ENCODE measurements at regions not wholly inside any gene's neighbourhood (a gene's known extent, or its start where the extent isn't known, plus 50 kb on each side); places are given as distances from the start of the nearest gene placed in this dataset.

DNA sequence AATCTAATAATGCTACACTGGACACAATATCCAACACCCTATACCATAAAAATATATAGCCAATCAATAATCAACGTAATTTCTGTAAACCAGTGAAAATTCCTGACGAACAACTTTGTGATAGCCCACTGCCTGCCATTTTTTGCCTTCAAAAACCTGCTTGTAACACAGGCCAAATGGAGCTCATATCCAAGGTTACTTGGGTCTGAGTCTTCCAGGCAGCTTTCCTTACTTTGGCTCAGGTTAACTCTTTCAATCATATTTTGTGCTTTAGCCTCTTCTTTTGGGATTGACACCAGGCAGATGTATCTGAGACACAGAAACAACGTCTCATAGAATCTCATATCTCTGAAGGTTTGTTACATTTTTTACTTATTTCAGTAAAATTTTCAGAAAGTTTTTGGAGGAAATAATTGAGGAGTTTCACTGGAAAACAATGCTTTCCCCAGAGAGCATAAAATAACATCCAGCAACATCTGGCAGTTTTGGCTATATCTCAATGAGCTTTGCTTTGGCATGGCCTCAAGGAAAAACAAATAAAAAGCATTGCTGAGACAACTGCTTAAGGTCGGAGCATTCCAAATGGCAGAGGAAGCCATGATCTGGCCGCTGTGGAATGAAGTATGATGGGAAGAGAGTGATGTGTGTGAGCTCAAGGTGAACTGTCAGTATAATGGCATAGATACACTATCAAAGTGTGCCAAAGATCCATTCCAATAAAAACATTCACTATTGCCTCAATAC lies 162.9 kb upstream of the SPIN4 start:
- Mint-ChIP-seq H3K9me3 (no peaks in the 10 kb centered on the region), H3K4me1 (peaks cover 3% of the 10 kb centered on the region), H3K4me3 (no peak overlapping the region), H3K27ac (no peak overlapping the region), H3K27me3 (no peaks in the 10 kb centered on the region), H3K36me3 (ENCODE audit: low read depth) (no peaks in the 10 kb centered on the region)
- CTCF ChIA-PET = no interaction called here
- POLR2A ChIA-PET = no interaction called here
- no peak for DNase-seq

DNA sequence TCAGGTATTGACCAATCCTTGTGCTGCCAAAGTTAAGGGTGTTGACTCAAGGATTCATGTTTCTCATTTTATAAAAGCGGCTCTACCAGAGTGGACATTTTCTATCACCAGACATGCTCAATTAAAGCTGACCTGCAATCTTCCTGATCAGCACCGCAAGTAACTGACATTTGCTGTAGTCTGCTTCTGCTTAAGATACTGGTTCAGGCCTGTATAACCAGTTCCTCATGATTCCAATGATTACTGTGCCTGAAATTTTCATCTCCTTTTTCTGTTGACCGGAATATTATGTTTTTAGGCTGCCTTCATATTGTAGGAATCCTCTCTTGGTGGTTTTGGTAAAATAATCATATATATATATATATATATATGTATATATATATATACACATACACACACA lies 160.2 kb upstream of the SPIN4 start:
- Mint-ChIP-seq H3K4me3 (no peak overlapping the region), H3K4me1 (peaks cover 6% of the 10 kb centered on the region), H3K27ac (no peak overlapping the region), H3K9me3 (no peaks in the 10 kb centered on the region), H3K36me3 (ENCODE audit: low read depth) (no peaks in the 10 kb centered on the region), H3K27me3 (no peaks in the 10 kb centered on the region)
- POLR2A ChIA-PET = no interaction called here
- CTCF ChIA-PET = no interaction called here
- DNase-seq = no peak

DNA sequence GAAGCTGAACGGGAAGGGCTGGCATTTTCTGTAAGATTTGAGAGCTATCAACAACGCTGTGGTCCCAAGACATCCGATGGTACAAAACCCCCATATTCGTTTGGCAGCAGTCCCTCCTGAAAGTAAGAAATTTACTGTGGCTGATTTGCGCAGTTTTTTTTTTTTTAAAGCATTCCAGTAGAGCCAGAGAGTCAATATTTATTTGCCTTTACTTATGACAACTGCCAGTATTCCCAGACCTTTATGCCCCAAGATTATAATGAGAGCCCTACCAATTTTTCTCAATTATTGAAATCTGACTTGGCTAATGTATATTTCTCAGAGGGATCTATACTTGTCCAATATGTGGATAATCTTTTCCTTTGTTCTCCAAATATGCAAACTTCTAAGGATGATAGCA lies 157.5 kb upstream of the SPIN4 start:
- peaks cover 10% of the 10 kb centered on the region for H3K4me1 Mint-ChIP-seq
- no peaks in the 10 kb centered on the region for H3K36me3 Mint-ChIP-seq (ENCODE audit: low read depth)
- no peaks in the 10 kb centered on the region for H3K27me3 Mint-ChIP-seq
- DNase-seq = no peak
- CTCF ChIA-PET = no interaction called here
- H3K27ac Mint-ChIP-seq = no peak overlapping the region
- H3K4me3 Mint-ChIP-seq = no peak overlapping the region
- POLR2A ChIA-PET = no interaction called here
- H3K9me3 Mint-ChIP-seq = no peaks in the 10 kb centered on the region

DNA sequence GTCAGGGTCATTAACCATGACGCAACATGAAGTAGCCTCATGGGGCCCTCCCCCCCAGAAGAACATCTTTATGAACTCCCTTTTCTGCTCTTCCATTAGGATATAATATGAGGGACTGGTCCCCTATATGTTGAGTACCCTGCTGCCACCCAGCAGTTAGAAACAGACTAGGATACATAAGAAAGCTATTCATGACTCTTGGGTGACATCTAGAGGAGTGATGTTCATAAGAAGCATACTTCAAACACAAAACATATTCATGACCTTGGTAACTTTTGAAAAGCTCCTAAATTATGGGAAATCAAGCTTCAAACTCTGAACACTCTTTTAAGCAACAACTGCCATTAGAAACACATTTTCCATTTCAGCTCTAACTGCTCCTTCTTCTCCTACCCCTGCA lies 155.2 kb upstream of the SPIN4 start:
- ChIA-PET CTCF (no interaction called here), POLR2A (no interaction called here)
- no peak for DNase-seq
- H3K9me3 Mint-ChIP-seq = no peaks in the 10 kb centered on the region
- no peaks in the 10 kb centered on the region for H3K36me3 Mint-ChIP-seq (ENCODE audit: low read depth)
- no peak overlapping the region for H3K27ac Mint-ChIP-seq
- H3K4me3 Mint-ChIP-seq = no peak overlapping the region
- peaks cover 10% of the 10 kb centered on the region for H3K4me1 Mint-ChIP-seq
- no peaks in the 10 kb centered on the region for H3K27me3 Mint-ChIP-seq

DNA sequence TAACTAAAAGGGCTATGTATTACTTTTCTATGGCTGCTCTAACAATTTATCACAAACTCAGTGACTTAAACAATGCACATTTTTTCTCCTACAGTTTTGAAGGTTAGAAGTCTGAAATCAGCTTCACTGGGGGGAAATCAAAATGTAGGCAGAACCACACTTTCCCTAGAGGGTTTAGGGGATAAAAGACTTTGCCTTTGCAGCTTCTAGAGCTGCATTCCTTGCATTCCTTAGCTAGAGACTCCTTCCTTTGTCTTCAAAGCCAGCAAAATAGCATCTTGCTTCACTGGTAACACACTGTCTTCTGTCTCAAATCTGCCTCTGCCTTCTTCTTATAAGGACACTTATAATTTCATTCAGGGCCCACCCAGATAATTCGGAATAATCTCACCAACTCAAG lies 152.4 kb upstream of the SPIN4 start:
- no peak overlapping the region for H3K4me3 Mint-ChIP-seq
- H3K4me1 Mint-ChIP-seq = peaks cover 6% of the 10 kb centered on the region
- DNase-seq = no peak
- ChIA-PET CTCF (no interaction called here), POLR2A (no interaction called here)
- no peaks in the 10 kb centered on the region for H3K36me3 Mint-ChIP-seq (ENCODE audit: low read depth)
- H3K27me3 Mint-ChIP-seq = no peaks in the 10 kb centered on the region
- no peak overlapping the region for H3K27ac Mint-ChIP-seq
- no peaks in the 10 kb centered on the region for H3K9me3 Mint-ChIP-seq

DNA sequence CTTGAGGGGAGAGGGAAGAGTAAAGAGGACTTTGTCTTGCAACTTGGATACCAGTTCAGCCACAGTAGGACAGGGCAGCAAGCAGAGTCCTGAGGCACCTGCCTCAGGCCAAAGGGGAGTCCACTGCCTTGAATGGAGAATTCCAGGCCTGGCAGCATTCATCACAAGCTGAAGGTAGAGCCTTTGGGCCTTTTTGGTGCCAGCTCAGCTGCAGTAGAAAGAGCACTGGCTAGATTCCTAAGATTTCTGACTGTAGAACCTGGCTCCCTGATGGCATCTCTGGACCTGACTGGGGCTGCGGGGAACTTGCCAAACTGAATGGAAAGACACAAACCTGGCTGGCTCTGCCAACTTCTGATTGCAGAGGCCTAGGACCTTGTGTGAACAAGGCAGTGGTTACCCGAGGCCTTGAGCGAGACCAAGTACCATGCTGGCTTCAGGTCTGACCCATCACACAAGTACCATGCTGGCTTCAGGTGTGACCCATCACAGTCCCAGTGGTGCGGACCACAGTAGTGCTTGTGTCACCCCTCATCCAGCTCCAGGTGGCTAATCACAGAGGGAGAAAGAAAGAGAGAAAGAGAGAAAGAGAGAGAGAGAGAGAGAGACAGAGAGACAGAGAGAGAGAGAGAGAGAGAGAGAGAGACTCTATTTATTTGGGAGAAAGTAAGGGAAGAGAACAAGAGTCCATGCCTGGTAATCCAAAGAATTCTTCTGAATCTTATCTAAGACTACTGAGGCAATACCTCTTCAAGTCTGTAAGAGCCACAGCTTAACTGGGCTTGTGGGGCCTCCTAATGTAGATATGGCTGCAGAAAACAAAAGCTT lies 137.6 kb upstream of the SPIN4 start:
- H3K9me3 Mint-ChIP-seq = peaks cover 15% of the 10 kb centered on the region
- H3K27me3 Mint-ChIP-seq = no peaks in the 10 kb centered on the region

DNA sequence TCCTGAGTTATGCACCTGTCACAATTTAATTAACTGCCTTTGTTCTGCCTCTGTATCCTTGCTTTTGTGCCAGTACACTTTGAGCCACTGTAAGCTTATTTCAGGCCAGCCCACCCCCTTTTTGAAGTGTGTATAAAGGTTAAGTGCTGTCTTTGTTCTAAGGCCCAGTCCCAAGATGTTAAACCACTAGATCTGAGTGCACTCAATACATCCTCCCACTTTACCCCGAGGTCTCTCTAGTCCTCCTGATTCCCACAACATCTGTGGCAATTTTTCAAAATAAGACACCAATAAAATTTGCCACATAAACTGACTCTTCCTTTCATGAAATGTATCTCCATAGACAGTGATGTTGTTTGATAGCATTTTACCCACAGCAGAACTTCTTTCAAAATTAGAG lies 124.1 kb upstream of the SPIN4 start:
- H3K36me3 Mint-ChIP-seq (ENCODE audit: low read depth) = peaks cover 18% of the 10 kb centered on the region
- CTCF ChIA-PET = no interaction called here
- POLR2A ChIA-PET = no interaction called here
- H3K4me3 Mint-ChIP-seq = no peak overlapping the region
- no peaks in the 10 kb centered on the region for H3K27me3 Mint-ChIP-seq
- H3K4me1 Mint-ChIP-seq = no peaks in the 10 kb centered on the region
- H3K9me3 Mint-ChIP-seq = peaks cover 13% of the 10 kb centered on the region
- no peak for DNase-seq
- no peak overlapping the region for H3K27ac Mint-ChIP-seq

More for the DNA sequence above, 137.6 kb upstream of the SPIN4 start:
- ChIA-PET POLR2A (no interaction called here), CTCF (no interaction called here)
- H3K4me1 Mint-ChIP-seq = no peaks in the 10 kb centered on the region
- DNase-seq = no peak
- H3K4me3 Mint-ChIP-seq = no peak overlapping the region
- H3K36me3 Mint-ChIP-seq (ENCODE audit: low read depth) = peaks cover 3% of the 10 kb centered on the region
- no peak overlapping the region for H3K27ac Mint-ChIP-seq

DNA sequence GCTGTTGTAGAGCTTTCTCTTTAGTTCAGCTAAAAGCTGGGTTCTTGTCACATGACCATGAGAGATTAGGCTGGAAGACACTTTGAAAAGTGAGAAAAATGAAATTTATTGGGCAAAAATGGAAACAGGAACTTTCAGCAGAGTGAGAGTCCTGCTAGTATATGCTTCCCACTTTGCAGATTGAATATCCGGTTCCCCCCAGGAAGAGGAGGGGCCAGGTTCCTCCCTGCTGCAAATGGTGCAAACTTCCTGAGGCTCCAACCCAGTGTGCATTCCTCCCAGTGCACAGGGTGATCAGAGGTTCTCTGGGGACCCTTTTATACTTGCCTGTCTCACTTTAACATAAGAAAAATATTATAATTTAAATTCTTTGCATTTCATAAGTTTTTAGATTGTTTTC lies 119.9 kb upstream of the SPIN4 start:
- POLR2A ChIA-PET = no interaction called here
- no peak for DNase-seq
- no peak overlapping the region for H3K27ac Mint-ChIP-seq
- peaks cover 10% of the 10 kb centered on the region for H3K9me3 Mint-ChIP-seq
- no peak overlapping the region for H3K4me3 Mint-ChIP-seq
- CTCF ChIA-PET = no interaction called here
- no peaks in the 10 kb centered on the region for H3K4me1 Mint-ChIP-seq
- peaks cover 9% of the 10 kb centered on the region for H3K36me3 Mint-ChIP-seq (ENCODE audit: low read depth)
- H3K27me3 Mint-ChIP-seq = no peaks in the 10 kb centered on the region

DNA sequence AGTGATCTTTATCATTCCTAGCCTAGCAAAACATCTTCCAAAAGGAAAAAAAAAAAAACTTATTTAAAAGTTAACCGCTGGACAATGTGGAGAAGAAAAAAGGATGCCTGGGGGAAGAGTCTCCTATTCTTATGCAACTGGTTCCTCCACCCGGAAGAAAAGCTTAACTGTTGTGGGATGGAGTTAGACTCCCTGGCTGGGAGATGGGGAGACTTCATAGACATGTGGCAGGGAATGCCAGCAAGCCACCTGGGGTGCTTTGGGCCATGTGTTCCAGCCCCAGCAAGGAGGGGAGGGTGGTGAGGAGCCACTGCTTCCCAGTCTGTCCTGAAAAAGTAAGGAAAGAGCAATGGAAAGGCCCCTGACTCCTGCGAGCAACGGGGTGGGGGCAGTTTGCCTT lies 119.4 kb upstream of the SPIN4 start:
- DNase-seq = no peak
- CTCF ChIA-PET = no interaction called here
- Mint-ChIP-seq H3K27ac (no peak overlapping the region), H3K9me3 (peaks cover 10% of the 10 kb centered on the region), H3K4me3 (no peak overlapping the region), H3K36me3 (ENCODE audit: low read depth) (peaks cover 5% of the 10 kb centered on the region), H3K4me1 (no peaks in the 10 kb centered on the region), H3K27me3 (no peaks in the 10 kb centered on the region)
- POLR2A ChIA-PET = no interaction called here

DNA sequence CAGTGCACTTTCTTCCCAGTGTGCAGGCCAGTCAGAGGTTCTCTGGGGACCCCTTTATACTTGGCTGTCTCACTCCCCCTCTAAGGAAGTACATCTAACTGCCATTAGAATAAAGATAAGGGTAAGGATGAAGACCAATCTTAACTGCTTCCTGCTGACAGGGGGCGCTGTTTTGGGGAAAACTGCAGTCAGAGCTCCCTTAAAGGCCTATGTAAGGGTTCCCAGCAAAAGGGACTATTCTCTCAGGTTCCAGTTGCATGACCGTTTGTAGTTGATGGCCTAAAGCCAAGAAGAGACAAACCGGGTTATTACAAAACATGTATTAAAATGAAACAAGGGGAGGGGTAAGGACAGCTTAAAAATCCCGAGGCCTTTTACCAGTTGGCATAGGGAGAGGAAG lies 115.6 kb upstream of the SPIN4 start:
- Mint-ChIP-seq H3K27ac (no peak overlapping the region), H3K4me3 (no peak overlapping the region), H3K36me3 (ENCODE audit: low read depth) (no peaks in the 10 kb centered on the region), H3K27me3 (no peaks in the 10 kb centered on the region), H3K9me3 (peaks cover 13% of the 10 kb centered on the region), H3K4me1 (no peaks in the 10 kb centered on the region)
- ChIA-PET CTCF (no interaction called here), POLR2A (no interaction called here)
- no peak for DNase-seq

DNA sequence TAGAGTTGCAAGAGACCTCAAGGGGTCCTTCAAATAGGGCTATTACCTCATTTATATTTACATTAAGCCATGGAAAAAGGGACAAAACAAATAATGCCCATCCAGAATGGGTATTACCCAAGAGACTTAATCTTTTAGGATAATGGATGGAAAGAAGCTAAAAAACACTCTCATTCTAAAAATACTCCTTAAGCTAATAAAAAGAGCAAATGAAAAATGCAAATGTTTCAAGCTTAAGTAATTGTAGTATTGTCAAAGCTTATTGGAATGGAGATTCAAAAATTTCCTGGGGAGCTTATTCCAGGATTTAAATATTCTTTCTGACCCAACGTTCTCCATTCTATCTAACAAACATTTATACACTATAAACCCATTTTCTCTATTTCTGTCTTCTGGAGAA lies 107.8 kb upstream of the SPIN4 start:
- DNase-seq = no peak
- Mint-ChIP-seq H3K27ac (no peak overlapping the region), H3K4me3 (no peak overlapping the region), H3K27me3 (no peaks in the 10 kb centered on the region), H3K9me3 (peaks cover 29% of the 10 kb centered on the region), H3K4me1 (no peaks in the 10 kb centered on the region), H3K36me3 (ENCODE audit: low read depth) (peaks cover under 1% of the 10 kb centered on the region)
- ChIA-PET POLR2A (no interaction called here), CTCF (no interaction called here)

DNA sequence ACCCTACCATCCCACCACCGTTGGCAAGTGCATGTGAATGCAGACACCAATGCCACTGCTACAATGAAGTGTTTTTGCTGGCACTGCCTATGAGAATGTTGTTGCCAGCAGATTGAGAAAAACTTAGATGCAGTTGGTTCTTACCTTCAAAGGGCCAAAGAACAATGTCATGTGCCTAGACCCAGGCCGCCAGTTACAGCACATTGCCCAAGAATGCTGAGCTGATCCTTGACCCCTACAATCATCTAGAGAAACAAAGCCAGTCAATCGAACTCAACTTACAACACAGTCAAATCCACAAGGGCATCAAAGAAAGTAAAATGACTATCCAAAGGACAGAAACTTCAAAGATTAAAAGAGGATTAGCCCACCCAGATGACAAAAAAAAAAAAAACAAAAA lies 102.4 kb upstream of the SPIN4 start:
- ChIA-PET CTCF (no interaction called here), POLR2A (no interaction called here)
- Mint-ChIP-seq H3K36me3 (ENCODE audit: low read depth) (peaks cover 10% of the 10 kb centered on the region), H3K27ac (no peak overlapping the region), H3K27me3 (no peaks in the 10 kb centered on the region), H3K9me3 (peaks cover 29% of the 10 kb centered on the region), H3K4me1 (no peaks in the 10 kb centered on the region), H3K4me3 (no peak overlapping the region)
- no peak for DNase-seq

DNA sequence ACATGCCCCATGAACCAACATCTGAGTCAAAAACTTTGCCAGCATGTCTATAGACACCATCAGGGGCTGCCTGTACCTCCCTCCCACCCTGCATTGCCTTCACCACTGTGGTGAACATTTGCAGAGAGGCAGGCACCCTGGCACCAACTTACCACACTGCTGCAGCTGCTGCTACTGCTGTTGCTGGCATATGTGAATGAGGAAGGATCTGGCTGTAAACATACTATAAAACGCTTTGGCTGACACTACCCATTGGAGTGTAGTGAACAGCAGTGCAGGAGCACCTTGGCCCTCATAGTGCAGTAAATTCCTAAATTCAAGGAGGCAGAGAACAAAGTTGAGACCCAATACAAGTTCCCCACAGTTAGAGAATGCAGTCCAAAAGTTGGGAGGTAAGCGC lies 90.6 kb upstream of the SPIN4 start:
- H3K9me3 Mint-ChIP-seq = no peaks in the 10 kb centered on the region
- no peak for DNase-seq
- no peaks in the 10 kb centered on the region for H3K36me3 Mint-ChIP-seq (ENCODE audit: low read depth)
- H3K4me3 Mint-ChIP-seq = no peak overlapping the region
- H3K27me3 Mint-ChIP-seq = no peaks in the 10 kb centered on the region
- CTCF ChIA-PET = no interaction called here
- H3K4me1 Mint-ChIP-seq = no peaks in the 10 kb centered on the region
- POLR2A ChIA-PET = no interaction called here
- no peak overlapping the region for H3K27ac Mint-ChIP-seq

DNA sequence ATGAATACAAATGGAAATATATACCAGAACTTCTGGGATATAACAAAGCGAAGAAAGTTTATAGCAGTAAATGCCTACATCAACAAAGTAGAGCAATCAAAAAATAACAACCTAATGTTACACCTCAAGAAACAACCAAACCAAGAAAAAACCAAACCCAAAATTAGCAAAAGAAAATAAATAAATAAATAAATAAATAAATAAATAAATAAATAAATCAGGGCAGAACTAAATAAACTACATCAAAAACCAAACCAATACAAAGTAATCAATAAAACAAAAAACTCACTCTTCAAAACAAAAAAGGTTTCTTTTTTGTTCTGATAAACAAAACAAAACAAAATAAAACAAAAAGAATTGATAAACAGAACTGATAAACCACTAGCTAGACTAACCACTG lies 88.4 kb upstream of the SPIN4 start:
- no peak for DNase-seq

More for the DNA sequence above, 88.4 kb upstream of the SPIN4 start:
- POLR2A ChIA-PET = no interaction called here
- no peak overlapping the region for H3K4me3 Mint-ChIP-seq
- CTCF ChIA-PET = no interaction called here
- H3K4me1 Mint-ChIP-seq = no peaks in the 10 kb centered on the region
- H3K27me3 Mint-ChIP-seq = no peaks in the 10 kb centered on the region
- no peak overlapping the region for H3K27ac Mint-ChIP-seq
- no peaks in the 10 kb centered on the region for H3K9me3 Mint-ChIP-seq
- H3K36me3 Mint-ChIP-seq (ENCODE audit: low read depth) = no peaks in the 10 kb centered on the region
